Mesothelial cell of epicardium (in vitro differentiated cells): ENCODE measurements at regions not wholly inside any gene's neighbourhood (a gene's known extent, or its start where the extent isn't known, plus 50 kb on each side); places are given as distances from the start of the nearest gene placed in this dataset.

Experiments
- DNase-seq, 2 experiments: peaks; one replicate each; pipeline ENCODE4 v3.0.0; 2021; ENCODE audit warnings: low spot score in 2 of 2; ENCODE audit not compliant: unreplicated experiment in 2 of 2
- H3K27ac Mint-ChIP-seq: 2 replicates; pipeline ENCODE4 v1.8.0; 2021; ENCODE audit warnings: mixed read lengths
- H3K27me3 Mint-ChIP-seq: 2 replicates; pipeline ENCODE4 v1.8.0; 2021; ENCODE audit warnings: low read depth, mixed read lengths
- H3K36me3 Mint-ChIP-seq: 2 replicates; pipeline ENCODE4 v1.8.0; 2021; ENCODE audit warnings: mixed read lengths
- H3K4me1 Mint-ChIP-seq: 2 replicates; pipeline ENCODE4 v1.8.0; 2021; ENCODE audit warnings: mixed read lengths
- H3K4me3 Mint-ChIP-seq: 2 replicates; pipeline ENCODE4 v1.8.0; 2021; ENCODE audit warnings: mild to moderate bottlenecking, moderate library complexity, mixed read lengths
- H3K9me3 Mint-ChIP-seq: 2 replicates; pipeline ENCODE4 v1.8.0; 2021; ENCODE audit warnings: mixed read lengths
- TF ChIP-seq, protein P1 (sequence below): fragments of 200-600 bp; sonication (generic); IDR thresholded peaks from one replicate; pipeline ENCODE4 v1.5.0; 2021; ENCODE audit warnings: antibody characterized with exemption; ENCODE audit not compliant: unreplicated experiment

DNA sequence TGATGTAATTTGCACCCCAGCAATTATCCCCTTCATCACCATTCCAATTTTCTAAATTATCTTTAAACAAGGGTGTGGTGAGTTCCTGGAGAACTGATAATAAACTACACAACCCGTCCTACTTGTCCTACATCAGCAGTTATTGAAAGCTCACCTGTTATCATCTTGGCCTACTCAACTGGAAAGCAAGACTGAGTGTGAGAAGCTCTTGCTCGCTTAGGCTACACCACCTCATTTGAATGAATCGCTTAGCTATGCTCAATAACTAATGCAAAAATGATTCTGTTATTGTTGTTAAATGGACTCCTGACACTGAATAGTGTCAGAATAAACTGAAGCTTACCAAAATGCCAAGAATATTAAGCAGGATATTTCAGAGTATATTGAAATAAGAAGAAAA is 115.4 kb upstream of the BTG1 start:
- Mint-ChIP-seq H3K4me3 (no peak overlapping the region), H3K36me3 (no peaks in the 10 kb centered on the region), H3K9me3 (peaks cover 5% of the 10 kb centered on the region), H3K27ac (no peak overlapping the region), H3K27me3 (no peaks in the 10 kb centered on the region), H3K4me1 (peaks cover 10% of the 10 kb centered on the region)
- TF ChIP-seq, protein P1, sequence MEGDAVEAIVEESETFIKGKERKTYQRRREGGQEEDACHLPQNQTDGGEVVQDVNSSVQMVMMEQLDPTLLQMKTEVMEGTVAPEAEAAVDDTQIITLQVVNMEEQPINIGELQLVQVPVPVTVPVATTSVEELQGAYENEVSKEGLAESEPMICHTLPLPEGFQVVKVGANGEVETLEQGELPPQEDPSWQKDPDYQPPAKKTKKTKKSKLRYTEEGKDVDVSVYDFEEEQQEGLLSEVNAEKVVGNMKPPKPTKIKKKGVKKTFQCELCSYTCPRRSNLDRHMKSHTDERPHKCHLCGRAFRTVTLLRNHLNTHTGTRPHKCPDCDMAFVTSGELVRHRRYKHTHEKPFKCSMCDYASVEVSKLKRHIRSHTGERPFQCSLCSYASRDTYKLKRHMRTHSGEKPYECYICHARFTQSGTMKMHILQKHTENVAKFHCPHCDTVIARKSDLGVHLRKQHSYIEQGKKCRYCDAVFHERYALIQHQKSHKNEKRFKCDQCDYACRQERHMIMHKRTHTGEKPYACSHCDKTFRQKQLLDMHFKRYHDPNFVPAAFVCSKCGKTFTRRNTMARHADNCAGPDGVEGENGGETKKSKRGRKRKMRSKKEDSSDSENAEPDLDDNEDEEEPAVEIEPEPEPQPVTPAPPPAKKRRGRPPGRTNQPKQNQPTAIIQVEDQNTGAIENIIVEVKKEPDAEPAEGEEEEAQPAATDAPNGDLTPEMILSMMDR: no peak
- no peak for DNase-seq

DNA sequence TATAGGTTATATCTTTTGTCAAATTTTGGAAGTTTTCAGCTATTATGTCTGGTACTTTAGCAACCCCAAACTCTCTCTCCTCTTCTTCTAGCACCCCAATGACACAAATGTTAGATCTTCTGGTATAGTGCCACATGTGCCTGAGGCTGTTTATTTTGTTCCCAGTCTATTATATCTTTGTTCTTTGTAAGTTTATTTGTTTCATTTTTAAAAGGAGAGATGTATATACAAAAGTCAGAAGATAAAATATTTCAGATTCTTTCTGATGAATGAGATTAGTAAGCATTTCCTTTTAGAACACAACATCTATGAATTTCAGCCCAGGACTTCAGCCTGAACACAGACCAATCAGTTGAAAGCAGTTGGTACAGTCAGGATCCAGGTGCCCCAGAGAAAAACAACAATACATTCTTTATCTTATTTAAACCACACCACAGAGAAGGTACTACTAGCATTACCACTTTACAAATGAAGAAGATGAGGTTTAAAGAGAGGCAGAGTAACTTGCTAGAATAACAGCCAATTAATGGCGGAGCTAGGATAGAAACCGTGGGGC is 114.1 kb upstream of the BTG1 start:
- no peak overlapping the region for H3K4me3 Mint-ChIP-seq
- H3K36me3 Mint-ChIP-seq: no peaks in the 10 kb centered on the region
- H3K27ac Mint-ChIP-seq: no peak overlapping the region
- no peak for DNase-seq
- no peaks in the 10 kb centered on the region for H3K27me3 Mint-ChIP-seq
- peaks cover 10% of the 10 kb centered on the region for H3K4me1 Mint-ChIP-seq
- H3K9me3 Mint-ChIP-seq: peaks cover 5% of the 10 kb centered on the region
- TF ChIP-seq, protein P1: no peak

DNA sequence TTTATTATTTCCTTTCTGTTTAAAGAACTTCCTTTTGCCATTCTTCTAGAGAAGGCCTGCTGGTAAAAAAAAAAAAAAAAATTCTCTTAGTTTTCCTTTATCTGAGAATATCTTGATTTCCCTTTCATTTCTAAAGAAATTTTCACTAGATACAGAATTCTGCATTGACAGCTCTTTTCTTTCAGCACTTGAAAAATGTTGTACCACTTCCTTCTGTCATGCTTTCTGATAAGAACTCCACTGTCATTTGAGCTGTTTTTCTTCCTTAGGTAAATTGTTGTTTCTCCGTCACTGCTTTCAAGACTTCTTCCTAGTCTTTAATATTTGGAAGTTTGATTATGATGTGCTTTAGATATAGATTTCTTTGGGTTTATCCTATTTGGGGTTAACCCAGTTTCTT is 113.6 kb upstream of the BTG1 start:
- peaks cover 5% of the 10 kb centered on the region for H3K9me3 Mint-ChIP-seq
- H3K27ac Mint-ChIP-seq: no peak overlapping the region
- H3K4me1 Mint-ChIP-seq: peaks cover 10% of the 10 kb centered on the region
- no peaks in the 10 kb centered on the region for H3K27me3 Mint-ChIP-seq
- TF ChIP-seq, protein P1: no peak
- DNase-seq: no peak
- H3K36me3 Mint-ChIP-seq: no peaks in the 10 kb centered on the region
- H3K4me3 Mint-ChIP-seq: no peak overlapping the region

DNA sequence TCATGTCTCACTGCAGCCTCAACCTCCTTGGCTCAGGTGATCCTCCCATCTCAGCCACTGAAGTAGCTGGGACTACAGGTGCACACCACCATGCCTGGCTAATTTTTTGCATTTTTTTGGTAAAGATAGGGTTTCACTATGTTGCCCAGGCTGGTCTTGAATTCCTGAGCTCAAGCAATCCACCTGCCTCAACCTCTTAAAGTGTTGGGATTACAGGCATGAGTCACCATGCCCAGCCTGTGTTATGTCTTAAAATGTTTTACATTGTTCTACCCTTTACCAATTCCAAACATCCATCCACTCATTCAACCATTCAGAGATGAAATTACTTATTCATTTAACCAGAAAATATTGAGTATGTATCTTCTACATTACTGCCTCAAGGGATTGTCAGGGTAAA is 111.6 kb upstream of the BTG1 start:
- H3K27ac Mint-ChIP-seq: no peak overlapping the region
- H3K27me3 Mint-ChIP-seq: no peaks in the 10 kb centered on the region
- no peak for DNase-seq
- H3K4me1 Mint-ChIP-seq: peaks cover 12% of the 10 kb centered on the region
- peaks cover 5% of the 10 kb centered on the region for H3K9me3 Mint-ChIP-seq
- TF ChIP-seq, protein P1: no peak
- H3K36me3 Mint-ChIP-seq: no peaks in the 10 kb centered on the region
- no peak overlapping the region for H3K4me3 Mint-ChIP-seq

GRCh38 chr12:92255741-92256140 is 110.1 kb upstream of the BTG1 start:
- H3K9me3 Mint-ChIP-seq: peaks cover 5% of the 10 kb centered on the region
- H3K4me3 Mint-ChIP-seq: no peak overlapping the region
- TF ChIP-seq, protein P1: no peak
- H3K36me3 Mint-ChIP-seq: no peaks in the 10 kb centered on the region
- no peak for DNase-seq
- H3K4me1 Mint-ChIP-seq: peaks cover 9% of the 10 kb centered on the region
- no peaks in the 10 kb centered on the region for H3K27me3 Mint-ChIP-seq
- H3K27ac Mint-ChIP-seq: no peak overlapping the region

GRCh38 chr12:92253301-92253700 is 107.7 kb upstream of the BTG1 start:
- Mint-ChIP-seq H3K27me3 (no peaks in the 10 kb centered on the region), H3K9me3 (peaks cover 13% of the 10 kb centered on the region), H3K4me1 (peaks cover 2% of the 10 kb centered on the region), H3K36me3 (no peaks in the 10 kb centered on the region), H3K4me3 (no peak overlapping the region), H3K27ac (no peak overlapping the region)
- DNase-seq: no peak
- TF ChIP-seq, protein P1: no peak
